ENCODE measurements at regions not wholly inside any gene's neighbourhood (a gene's known extent, or its start where the extent isn't known, plus 50 kb on each side); places are given as distances from the start of the nearest gene placed in this dataset.

- in situ Hi-C loops (cut with HindIII; ENCODE audit: low sequenced_read_pairs), result no loop called here
Measured at GRCh38 chr2:128984081-128984480, 665.4 kb upstream of the HS6ST1 start.

- in situ Hi-C loops (cut with HindIII; ENCODE audit: low sequenced_read_pairs), result no loop called here
Measured at GRCh38 chr2:128984855-128985254, 666.2 kb upstream of the HS6ST1 start.

GRCh38 chr2:128986026-128986715 is 667.5 kb upstream of the HS6ST1 start:
- in situ Hi-C loops (cut with HindIII; ENCODE audit: low sequenced_read_pairs), result no loop called here

- in situ Hi-C loops (cut with HindIII; ENCODE audit: low sequenced_read_pairs), result no loop called here
Measured at GRCh38 chr2:128986867-128987268, 668.2 kb upstream of the HS6ST1 start.

GRCh38 chr2:128988326-128988725 is 669.7 kb upstream of the HS6ST1 start:
- in situ Hi-C loops (cut with HindIII; ENCODE audit: low sequenced_read_pairs), result no loop called here

- in situ Hi-C loops (cut with HindIII; ENCODE audit: low sequenced_read_pairs), result no loop called here
Measured at GRCh38 chr2:128988967-128989366, 670.3 kb upstream of the HS6ST1 start.

GRCh38 chr2:128995086-128995485 is 676.4 kb upstream of the HS6ST1 start:
- in situ Hi-C loops (cut with HindIII; ENCODE audit: low sequenced_read_pairs), result no loop called here

GRCh38 chr2:128996078-128996477 is 677.4 kb upstream of the HS6ST1 start:
- in situ Hi-C loops (cut with HindIII; ENCODE audit: low sequenced_read_pairs), result no loop called here

GRCh38 chr2:128997166-128997866 is 678.6 kb upstream of the HS6ST1 start:
- in situ Hi-C loops (cut with HindIII; ENCODE audit: low sequenced_read_pairs), result no loop called here

GRCh38 chr2:129001926-129002325 is 683.3 kb upstream of the HS6ST1 start:
- in situ Hi-C loops (cut with HindIII; ENCODE audit: low sequenced_read_pairs), result no loop called here

GRCh38 chr2:129002751-129003150 is 684.1 kb upstream of the HS6ST1 start:
- in situ Hi-C loops (cut with HindIII; ENCODE audit: low sequenced_read_pairs), result no loop called here

- in situ Hi-C loops (cut with HindIII; ENCODE audit: low sequenced_read_pairs), result no loop called here
Measured at GRCh38 chr2:129004485-129004884, 685.8 kb upstream of the HS6ST1 start.

- in situ Hi-C loops (cut with HindIII; ENCODE audit: low sequenced_read_pairs), result no loop called here
Measured at GRCh38 chr2:129004940-129005490, 686.3 kb upstream of the HS6ST1 start.

- in situ Hi-C loops (cut with HindIII; ENCODE audit: low sequenced_read_pairs), result no loop called here
Measured at GRCh38 chr2:129006135-129006886, 687.6 kb upstream of the HS6ST1 start.

- in situ Hi-C loops (cut with HindIII; ENCODE audit: low sequenced_read_pairs), result no loop called here
Measured at GRCh38 chr2:129006901-129007300, 688.2 kb upstream of the HS6ST1 start.

GRCh38 chr2:129008055-129008880 is 689.6 kb upstream of the HS6ST1 start:
- in situ Hi-C loops (cut with HindIII; ENCODE audit: low sequenced_read_pairs), result no loop called here

- in situ Hi-C loops (cut with HindIII; ENCODE audit: low sequenced_read_pairs), result no loop called here
Measured at GRCh38 chr2:129008881-129009554, 690.4 kb upstream of the HS6ST1 start.

GRCh38 chr2:129009555-129010146 is 691.0 kb upstream of the HS6ST1 start:
- in situ Hi-C loops (cut with HindIII; ENCODE audit: low sequenced_read_pairs), result no loop called here

GRCh38 chr2:129010262-129010661 is 691.6 kb upstream of the HS6ST1 start:
- in situ Hi-C loops (cut with HindIII; ENCODE audit: low sequenced_read_pairs), result no loop called here
